ENCODE measurements at regions not wholly inside any gene's neighbourhood (a gene's known extent, or its start where the extent isn't known, plus 50 kb on each side); places are given as distances from the start of the nearest gene placed in this dataset.

DNA sequence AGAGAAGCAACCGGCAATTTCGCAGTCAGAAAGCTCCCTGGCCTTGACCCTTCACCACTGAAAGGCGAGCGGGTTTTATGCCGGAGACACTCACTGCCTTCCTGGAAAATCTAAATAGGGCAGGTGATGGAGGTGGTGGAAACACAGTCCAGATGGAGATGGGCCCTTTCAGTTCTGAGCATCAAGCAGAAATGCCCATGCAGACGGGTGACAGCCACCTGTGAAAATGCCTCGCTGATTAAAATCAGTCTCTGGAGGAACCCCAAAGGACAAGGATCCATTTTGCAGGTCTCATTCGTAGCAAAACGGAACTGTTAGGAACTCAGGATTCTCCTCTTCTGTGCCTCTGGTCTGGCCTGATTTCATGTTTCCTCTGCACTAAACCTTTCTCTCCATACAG is 74.2 kb downstream of the FZD10 start:
- H3K27me3 ChIP-seq (ENCODE audit: control insufficient read depth, insufficient read depth), result peaks cover 2% of the 10 kb centered on the region
- no peaks in the 10 kb centered on the region for H3K4me1 ChIP-seq (ENCODE audit: control insufficient read depth, insufficient read depth, low read length)
- 74% methylated on average over 9 of the region's 9 CpGs for whole genome bisulfite sequencing
- no peak overlapping the region for H3K4me3 ChIP-seq (ENCODE audit: low read length)
- intact Hi-C loops (cut with DNase I), result no loop called here
- ATAC-seq (no peak), DNase-seq (no peak)
- H3K9me3 ChIP-seq (ENCODE audit: control insufficient read depth, low read length), result no peaks in the 10 kb centered on the region
- no peak overlapping the region for H3K27ac ChIP-seq (ENCODE audit: low read length)

DNA sequence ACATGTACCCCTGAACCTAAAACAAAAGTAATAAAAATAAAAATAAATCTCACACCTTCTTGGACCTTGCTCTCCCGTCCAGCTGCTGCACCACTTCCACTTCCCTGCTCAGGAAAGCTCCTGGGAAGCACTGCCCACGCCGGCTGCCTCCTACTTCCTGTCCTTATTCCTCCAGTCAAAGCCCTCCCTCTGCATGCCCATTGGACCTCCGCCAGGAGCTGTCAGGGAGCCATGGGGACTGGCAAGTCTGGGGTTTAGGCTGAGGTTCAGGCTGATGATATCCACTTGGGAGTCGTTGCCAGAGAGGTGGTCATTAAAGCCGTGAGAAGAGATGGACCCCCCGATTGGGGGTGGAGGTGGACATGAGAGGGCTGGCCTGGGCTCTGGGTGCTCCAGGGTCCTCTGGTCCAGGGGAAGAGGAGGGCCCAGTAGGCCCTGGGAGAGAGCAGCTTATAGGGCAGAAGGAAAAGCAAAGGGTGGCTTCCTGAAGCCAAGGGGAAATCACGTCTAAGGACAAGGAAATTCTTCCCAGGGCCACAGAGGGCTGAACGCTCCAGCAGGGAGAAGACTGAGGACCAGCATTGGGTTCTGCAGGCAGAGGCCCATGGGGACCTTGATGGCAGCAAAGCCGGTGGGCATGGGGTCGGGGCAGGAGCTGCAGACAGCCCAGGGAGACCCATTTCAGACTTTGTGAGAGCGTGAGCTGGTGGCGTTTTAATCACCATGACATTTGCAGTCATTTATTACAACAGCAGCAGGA is 78.7 kb downstream of the FZD10 start:
- no peaks in the 10 kb centered on the region for H3K9me3 ChIP-seq (ENCODE audit: control insufficient read depth, low read length)
- ATAC-seq (no peak), DNase-seq (no peak)
- H3K4me1 ChIP-seq (ENCODE audit: control insufficient read depth, insufficient read depth, low read length), result no peaks in the 10 kb centered on the region
- 70% methylated on average over 13 of the region's 13 CpGs for WGBS
- H3K27ac ChIP-seq (ENCODE audit: low read length), result no peak overlapping the region
- H3K4me3 ChIP-seq (ENCODE audit: low read length), result no peak overlapping the region
- no peaks in the 10 kb centered on the region for H3K27me3 ChIP-seq (ENCODE audit: control insufficient read depth, insufficient read depth)
- intact Hi-C loops (cut with DNase I), result no loop called here

DNA sequence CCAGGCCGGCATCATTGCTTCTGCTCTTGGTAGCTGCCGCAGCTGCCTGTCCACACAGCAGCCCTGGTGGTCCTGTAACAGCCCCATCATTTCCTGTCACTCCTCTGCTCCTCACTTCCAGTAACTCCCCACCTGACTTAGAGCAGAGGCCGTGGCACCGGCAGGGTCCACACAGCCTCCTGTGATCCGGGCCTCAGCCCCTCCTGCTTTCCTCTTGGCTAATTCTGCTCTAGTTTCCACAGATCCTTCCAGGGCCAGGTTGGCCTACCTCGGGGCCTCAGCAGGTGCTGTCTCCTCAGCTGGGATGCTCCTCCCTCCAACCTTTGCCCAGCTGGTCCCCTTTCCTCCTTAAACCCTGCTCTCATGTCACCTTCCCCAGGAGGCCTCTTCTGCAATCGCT is 80.2 kb downstream of the FZD10 start:
- Histone ChIP-seq H3K27ac (ENCODE audit: low read length) (no peak overlapping the region), H3K4me1 (ENCODE audit: control insufficient read depth, insufficient read depth, low read length) (no peaks in the 10 kb centered on the region), H3K9me3 (ENCODE audit: control insufficient read depth, low read length) (no peaks in the 10 kb centered on the region), H3K4me3 (ENCODE audit: low read length) (no peak overlapping the region), H3K27me3 (ENCODE audit: control insufficient read depth, insufficient read depth) (no peaks in the 10 kb centered on the region)
- intact Hi-C loops (cut with DNase I), result no loop called here
- WGBS, result 91% methylated on average over 7 of the region's 7 CpGs
- DNase-seq (no peak), ATAC-seq (no peak)

- H3K27ac ChIP-seq (ENCODE audit: low read length), result no peak overlapping the region
- H3K9me3 ChIP-seq (ENCODE audit: control insufficient read depth, low read length), result no peaks in the 10 kb centered on the region
- no peaks in the 10 kb centered on the region for H3K27me3 ChIP-seq (ENCODE audit: control insufficient read depth, insufficient read depth)
- ATAC-seq (no peak), DNase-seq (no peak)
- intact Hi-C loops (cut with DNase I), result no loop called here
- H3K4me3 ChIP-seq (ENCODE audit: low read length), result no peak overlapping the region
- no peaks in the 10 kb centered on the region for H3K4me1 ChIP-seq (ENCODE audit: control insufficient read depth, insufficient read depth, low read length)
- WGBS, result 71% methylated on average over 6 of the region's 6 CpGs
Measured at GRCh38 chr12:130245251-130245650, 83.0 kb downstream of the FZD10 start.

GRCh38 chr12:130246560-130246959 is 84.3 kb downstream of the FZD10 start:
- no peak for DNase-seq
- no peaks in the 10 kb centered on the region for H3K4me1 ChIP-seq (ENCODE audit: control insufficient read depth, insufficient read depth, low read length)
- H3K27me3 ChIP-seq (ENCODE audit: control insufficient read depth, insufficient read depth), result no peaks in the 10 kb centered on the region
- intact Hi-C loops (cut with DNase I), result no loop called here
- no peaks in the 10 kb centered on the region for H3K9me3 ChIP-seq (ENCODE audit: control insufficient read depth, low read length)
- ATAC-seq, result no peak
- H3K4me3 ChIP-seq (ENCODE audit: low read length), result no peak overlapping the region
- no peak overlapping the region for H3K27ac ChIP-seq (ENCODE audit: low read length)
- 80% methylated on average over 6 of the region's 6 CpGs for WGBS

DNA sequence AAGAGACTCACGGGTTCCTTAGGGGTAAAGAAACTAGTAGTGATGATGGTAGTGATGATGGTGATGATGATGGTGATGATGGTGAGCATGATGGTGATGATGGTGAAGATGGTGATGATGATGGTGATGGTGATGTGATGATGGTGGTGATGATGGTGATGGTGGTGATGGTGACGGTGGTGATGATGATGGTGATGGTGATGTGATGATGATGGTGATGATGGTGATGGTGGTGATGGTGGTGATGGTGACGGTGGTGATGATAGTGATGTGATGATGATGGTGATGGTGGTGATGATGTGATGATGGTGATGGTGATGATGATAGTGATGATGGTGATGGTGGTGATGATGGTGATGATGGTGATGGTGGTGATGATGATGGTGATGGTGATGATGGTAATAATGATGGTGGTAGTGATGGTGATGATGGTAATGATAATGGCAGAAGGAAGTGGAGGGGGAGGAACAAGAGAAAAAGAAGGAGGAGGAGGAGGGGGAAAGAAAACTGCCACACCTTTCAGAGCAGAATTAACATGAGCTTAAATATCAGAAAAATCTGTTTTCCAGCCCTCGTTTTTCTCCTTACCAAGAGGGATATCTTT is 85.5 kb downstream of the FZD10 start:
- WGBS, result 74% methylated on average over 4 of the region's 4 CpGs
- Histone ChIP-seq H3K27me3 (ENCODE audit: control insufficient read depth, insufficient read depth) (no peaks in the 10 kb centered on the region), H3K27ac (ENCODE audit: low read length) (no peak overlapping the region), H3K4me3 (ENCODE audit: low read length) (no peak overlapping the region), H3K4me1 (ENCODE audit: control insufficient read depth, insufficient read depth, low read length) (no peaks in the 10 kb centered on the region), H3K9me3 (ENCODE audit: control insufficient read depth, low read length) (no peaks in the 10 kb centered on the region)
- intact Hi-C loops (cut with DNase I), result no loop called here
- ATAC-seq (no peak), DNase-seq (no peak)

DNA sequence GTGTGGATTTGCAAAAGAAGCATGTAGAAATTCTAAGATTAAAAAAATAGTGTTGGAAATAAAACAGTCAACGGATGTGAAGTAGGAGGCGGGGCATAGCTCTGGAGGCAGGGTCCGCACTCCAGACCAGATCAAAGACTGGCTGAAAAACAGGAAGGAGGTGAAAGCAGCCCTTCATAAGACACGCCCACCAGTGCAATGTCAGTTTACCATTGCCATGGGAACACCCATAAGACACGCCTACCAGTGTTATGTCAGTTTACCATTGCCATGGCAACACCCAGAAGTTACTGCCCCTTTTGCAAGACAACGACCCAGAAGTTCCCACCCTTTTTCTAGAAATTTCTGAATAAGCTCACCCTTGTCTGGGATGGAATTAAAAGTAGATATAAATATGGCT is 87.1 kb downstream of the FZD10 start:
- WGBS, result 79% methylated on average over 6 of the region's 6 CpGs
- DNase-seq, result no peak
- no peak for ATAC-seq
- Histone ChIP-seq H3K27ac (ENCODE audit: low read length) (no peak overlapping the region), H3K27me3 (ENCODE audit: control insufficient read depth, insufficient read depth) (no peaks in the 10 kb centered on the region), H3K9me3 (ENCODE audit: control insufficient read depth, low read length) (no peaks in the 10 kb centered on the region), H3K4me1 (ENCODE audit: control insufficient read depth, insufficient read depth, low read length) (no peaks in the 10 kb centered on the region), H3K4me3 (ENCODE audit: low read length) (no peak overlapping the region)
- intact Hi-C loops (cut with DNase I), result no loop called here

DNA sequence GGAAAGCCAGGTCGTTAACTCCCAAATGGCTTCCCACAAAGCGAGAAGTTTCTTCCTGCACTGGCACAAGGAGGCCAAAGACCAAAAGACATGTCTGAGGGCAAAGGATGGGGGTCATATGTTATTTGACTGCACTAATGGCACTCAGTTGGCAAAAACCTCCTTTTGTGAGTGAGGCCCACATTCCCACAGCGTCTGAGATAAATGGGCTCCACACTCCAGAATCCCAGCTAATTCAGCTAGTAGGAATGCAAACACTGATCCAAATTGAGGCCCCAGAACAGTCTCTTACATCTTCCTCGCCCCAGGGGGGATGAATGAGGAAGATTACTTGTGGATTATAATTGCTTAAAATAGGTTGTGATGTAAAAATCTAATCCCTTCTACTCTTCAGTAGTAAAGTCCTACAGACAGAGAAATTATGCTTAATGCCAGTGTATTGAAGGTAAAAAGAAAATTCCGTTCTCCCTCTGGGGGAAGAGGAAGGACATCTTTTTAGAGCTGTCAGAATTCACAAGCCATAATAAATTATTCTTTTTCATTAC is 86.4 kb upstream of the PIWIL1 start:
- 47% methylated on average over 5 of the region's 5 CpGs for WGBS

DNA sequence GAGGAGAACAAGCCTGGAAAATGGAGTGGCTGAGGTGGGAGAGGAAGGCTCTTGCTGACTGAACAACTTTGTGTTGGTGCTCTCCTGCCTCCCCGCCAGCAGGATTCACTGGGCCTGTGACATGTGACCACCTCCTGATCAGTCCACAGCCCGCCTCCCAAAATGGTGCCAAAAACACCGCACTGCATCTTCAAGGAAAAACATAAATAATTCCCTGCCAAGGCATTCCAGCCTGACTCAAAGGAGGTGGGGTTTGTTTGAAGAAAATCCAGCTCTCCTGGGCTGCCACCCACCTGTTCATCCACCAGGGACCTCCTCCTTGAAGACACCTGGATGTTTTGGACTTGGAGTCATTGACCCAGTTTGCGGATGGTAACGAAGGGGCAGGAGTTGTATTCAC is 83.8 kb upstream of the PIWIL1 start:
- Histone ChIP-seq H3K4me1 (ENCODE audit: control insufficient read depth, insufficient read depth, low read length) (no peaks in the 10 kb centered on the region), H3K9me3 (ENCODE audit: control insufficient read depth, low read length) (no peaks in the 10 kb centered on the region), H3K27ac (ENCODE audit: low read length) (no peak overlapping the region), H3K27me3 (ENCODE audit: control insufficient read depth, insufficient read depth) (no peaks in the 10 kb centered on the region), H3K4me3 (ENCODE audit: low read length) (no peak overlapping the region)
- WGBS, result 86% methylated on average over 5 of the region's 5 CpGs
- ATAC-seq (no peak), DNase-seq (no peak)
- intact Hi-C loops (cut with DNase I), result no loop called here

More for the DNA sequence above, 86.4 kb upstream of the PIWIL1 start:
- Histone ChIP-seq H3K27me3 (ENCODE audit: control insufficient read depth, insufficient read depth) (no peaks in the 10 kb centered on the region), H3K4me1 (ENCODE audit: control insufficient read depth, insufficient read depth, low read length) (no peaks in the 10 kb centered on the region), H3K27ac (ENCODE audit: low read length) (no peak overlapping the region), H3K4me3 (ENCODE audit: low read length) (no peak overlapping the region), H3K9me3 (ENCODE audit: control insufficient read depth, low read length) (no peaks in the 10 kb centered on the region)
- DNase-seq (no peak), ATAC-seq (no peak)
- intact Hi-C loops (cut with DNase I), result no loop called here

GRCh38 chr12:130254461-130255276 is 83.0 kb upstream of the PIWIL1 start:
- DNase-seq, result no peak
- H3K27ac ChIP-seq (ENCODE audit: low read length), result no peak overlapping the region
- no peak overlapping the region for H3K4me3 ChIP-seq (ENCODE audit: low read length)
- no peak for ATAC-seq
- no peaks in the 10 kb centered on the region for H3K4me1 ChIP-seq (ENCODE audit: control insufficient read depth, insufficient read depth, low read length)
- intact Hi-C loops (cut with DNase I), result no loop called here
- H3K9me3 ChIP-seq (ENCODE audit: control insufficient read depth, low read length), result no peaks in the 10 kb centered on the region
- no peaks in the 10 kb centered on the region for H3K27me3 ChIP-seq (ENCODE audit: control insufficient read depth, insufficient read depth)
- WGBS, result 86% methylated on average over 19 of the region's 19 CpGs

DNA sequence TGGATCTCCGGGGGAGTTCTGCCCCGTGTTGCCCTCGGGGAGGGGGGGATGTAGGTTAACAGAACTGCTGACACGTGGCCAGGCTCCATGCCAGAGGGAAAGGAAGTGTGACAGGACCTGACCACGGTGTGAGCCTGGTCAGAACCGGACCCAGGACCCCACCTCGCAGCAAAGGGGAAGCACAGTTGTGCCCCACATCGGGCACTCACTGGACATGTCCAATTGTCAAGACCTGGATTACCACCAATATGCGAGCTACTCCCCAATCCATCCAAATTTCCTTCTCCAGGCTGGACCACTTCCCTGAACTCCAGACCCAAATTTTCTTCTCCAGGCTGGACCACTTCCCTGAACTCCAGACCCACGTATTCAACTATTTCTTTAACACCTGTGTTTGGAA is 78.8 kb upstream of the PIWIL1 start:
- DNase-seq, result no peak
- no peak for ATAC-seq
- no peaks in the 10 kb centered on the region for H3K9me3 ChIP-seq (ENCODE audit: control insufficient read depth, low read length)
- H3K4me1 ChIP-seq (ENCODE audit: control insufficient read depth, insufficient read depth, low read length), result no peaks in the 10 kb centered on the region
- no peaks in the 10 kb centered on the region for H3K27me3 ChIP-seq (ENCODE audit: control insufficient read depth, insufficient read depth)
- no peak overlapping the region for H3K27ac ChIP-seq (ENCODE audit: low read length)
- H3K4me3 ChIP-seq (ENCODE audit: low read length), result no peak overlapping the region
- intact Hi-C loops (cut with DNase I), result no loop called here
- 69% methylated on average over 10 of the region's 10 CpGs for WGBS

Data from right cardiac atrium (tissue), 5 donors.